ENCODE measurements at regions not wholly inside any gene's neighbourhood (a gene's known extent, or its start where the extent isn't known, plus 50 kb on each side); places are given as distances from the start of the nearest gene placed in this dataset.

DNA sequence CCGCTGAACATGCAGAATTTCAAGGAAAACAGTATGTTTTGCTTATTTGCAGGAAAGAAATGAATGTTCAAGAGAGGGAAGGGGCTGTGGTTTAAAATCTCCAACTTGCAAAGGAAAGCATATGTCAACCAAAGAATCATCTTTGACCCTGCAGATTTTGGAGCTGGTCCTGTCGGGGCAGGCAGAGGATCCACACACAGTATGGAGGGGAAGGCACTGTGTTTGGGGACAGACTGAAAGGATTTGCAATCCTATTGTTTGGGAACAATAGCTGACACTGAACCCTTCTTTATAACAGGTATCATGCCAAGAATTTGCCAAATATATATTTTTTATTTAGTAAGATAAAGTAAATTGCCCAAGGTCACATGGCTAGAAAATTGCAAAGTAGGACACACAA is 121.4 kb upstream of the ZNF618 start:
- peaks cover 19% of the 10 kb centered on the region for H3K4me1 Mint-ChIP-seq (ENCODE audit: unreplicated experiment)
- H3K36me3 Mint-ChIP-seq (ENCODE audit: unreplicated experiment) = peaks cover 8% of the 10 kb centered on the region
- TF ChIP-seq, protein P1, sequence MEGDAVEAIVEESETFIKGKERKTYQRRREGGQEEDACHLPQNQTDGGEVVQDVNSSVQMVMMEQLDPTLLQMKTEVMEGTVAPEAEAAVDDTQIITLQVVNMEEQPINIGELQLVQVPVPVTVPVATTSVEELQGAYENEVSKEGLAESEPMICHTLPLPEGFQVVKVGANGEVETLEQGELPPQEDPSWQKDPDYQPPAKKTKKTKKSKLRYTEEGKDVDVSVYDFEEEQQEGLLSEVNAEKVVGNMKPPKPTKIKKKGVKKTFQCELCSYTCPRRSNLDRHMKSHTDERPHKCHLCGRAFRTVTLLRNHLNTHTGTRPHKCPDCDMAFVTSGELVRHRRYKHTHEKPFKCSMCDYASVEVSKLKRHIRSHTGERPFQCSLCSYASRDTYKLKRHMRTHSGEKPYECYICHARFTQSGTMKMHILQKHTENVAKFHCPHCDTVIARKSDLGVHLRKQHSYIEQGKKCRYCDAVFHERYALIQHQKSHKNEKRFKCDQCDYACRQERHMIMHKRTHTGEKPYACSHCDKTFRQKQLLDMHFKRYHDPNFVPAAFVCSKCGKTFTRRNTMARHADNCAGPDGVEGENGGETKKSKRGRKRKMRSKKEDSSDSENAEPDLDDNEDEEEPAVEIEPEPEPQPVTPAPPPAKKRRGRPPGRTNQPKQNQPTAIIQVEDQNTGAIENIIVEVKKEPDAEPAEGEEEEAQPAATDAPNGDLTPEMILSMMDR (IDR thresholded peaks at IDR 0.05) = no peak
- H3K27ac Mint-ChIP-seq (ENCODE audit: unreplicated experiment) = no peak overlapping the region
- H3K9me3 Mint-ChIP-seq (ENCODE audit: unreplicated experiment) = peaks cover 16% of the 10 kb centered on the region
- no peak for DNase-seq (ENCODE audit: extremely low spot score, unreplicated experiment)
- no peak overlapping the region for H3K4me3 Mint-ChIP-seq (ENCODE audit: unreplicated experiment)
- peaks cover 61% of the 10 kb centered on the region for H3K27me3 Mint-ChIP-seq (ENCODE audit: unreplicated experiment)

DNA sequence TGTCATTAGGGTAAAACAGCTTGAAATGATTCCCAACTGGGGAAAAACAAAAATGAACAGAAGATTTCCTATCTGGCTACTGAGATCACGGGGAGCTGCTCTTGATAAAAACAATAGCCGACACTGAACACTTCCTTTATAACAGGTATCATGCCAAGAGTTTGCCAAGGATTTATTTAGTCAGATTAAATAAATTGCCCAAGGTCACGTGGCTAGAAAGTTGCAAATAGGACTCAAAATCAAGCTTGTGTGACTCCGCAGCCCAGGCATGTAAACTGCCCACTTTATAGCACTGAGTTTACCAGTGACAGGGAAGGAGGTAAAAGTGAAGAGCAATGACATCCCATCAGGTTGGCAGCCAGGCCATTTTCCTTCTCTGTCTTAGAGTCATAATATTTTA is 120.7 kb upstream of the ZNF618 start:
- Mint-ChIP-seq H3K27ac (ENCODE audit: unreplicated experiment) (no peak overlapping the region), H3K36me3 (ENCODE audit: unreplicated experiment) (peaks cover 8% of the 10 kb centered on the region), H3K9me3 (ENCODE audit: unreplicated experiment) (peaks cover 11% of the 10 kb centered on the region), H3K4me1 (ENCODE audit: unreplicated experiment) (peaks cover 19% of the 10 kb centered on the region), H3K27me3 (ENCODE audit: unreplicated experiment) (peaks cover 56% of the 10 kb centered on the region), H3K4me3 (ENCODE audit: unreplicated experiment) (no peak overlapping the region)
- DNase-seq (ENCODE audit: extremely low spot score, unreplicated experiment) = no peak
- TF ChIP-seq, protein P1 (IDR thresholded peaks at IDR 0.05) = no peak

DNA sequence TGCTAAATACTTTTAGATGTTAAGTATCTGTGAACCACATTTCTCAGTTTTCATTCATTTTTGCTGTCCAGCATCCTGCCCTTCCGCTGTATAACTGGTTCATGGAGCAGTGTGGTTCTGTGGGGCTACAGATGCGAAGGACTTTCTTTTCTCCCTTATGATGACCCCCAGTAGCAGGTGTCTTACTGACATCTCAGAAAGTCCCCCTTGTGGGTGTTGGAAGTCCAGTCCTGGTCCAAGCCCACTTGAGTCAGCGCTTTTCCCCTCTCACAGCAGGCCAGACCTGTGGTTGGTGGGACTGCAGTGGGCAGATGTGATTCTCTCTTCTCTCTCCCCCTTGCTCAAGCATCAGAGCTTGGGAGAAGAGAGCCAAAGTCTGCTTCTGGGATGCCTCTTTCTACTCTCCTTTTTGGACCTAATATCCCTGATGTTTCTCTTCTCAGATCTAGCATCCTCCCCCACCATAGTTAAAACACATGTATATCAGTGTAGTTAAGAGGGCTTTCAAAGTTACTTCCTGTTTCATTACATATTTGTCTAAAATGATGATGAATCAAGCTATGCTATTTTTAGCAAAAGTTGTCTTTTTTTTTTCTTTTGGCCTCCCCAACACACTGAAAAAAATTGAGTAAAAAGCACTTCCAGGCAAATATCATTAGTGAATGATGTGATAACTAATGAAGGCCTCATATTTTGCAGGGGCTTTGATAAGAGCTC is 119.5 kb upstream of the ZNF618 start:
- TF ChIP-seq, protein P1 (IDR thresholded peaks at IDR 0.05) = no peak
- H3K27me3 Mint-ChIP-seq (ENCODE audit: unreplicated experiment) = peaks cover 57% of the 10 kb centered on the region
- peaks cover 6% of the 10 kb centered on the region for H3K36me3 Mint-ChIP-seq (ENCODE audit: unreplicated experiment)
- H3K9me3 Mint-ChIP-seq (ENCODE audit: unreplicated experiment) = peaks cover 12% of the 10 kb centered on the region
- no peak for DNase-seq (ENCODE audit: extremely low spot score, unreplicated experiment)
- H3K4me3 Mint-ChIP-seq (ENCODE audit: unreplicated experiment) = no peak overlapping the region
- peaks cover 17% of the 10 kb centered on the region for H3K4me1 Mint-ChIP-seq (ENCODE audit: unreplicated experiment)
- H3K27ac Mint-ChIP-seq (ENCODE audit: unreplicated experiment) = no peak overlapping the region

DNA sequence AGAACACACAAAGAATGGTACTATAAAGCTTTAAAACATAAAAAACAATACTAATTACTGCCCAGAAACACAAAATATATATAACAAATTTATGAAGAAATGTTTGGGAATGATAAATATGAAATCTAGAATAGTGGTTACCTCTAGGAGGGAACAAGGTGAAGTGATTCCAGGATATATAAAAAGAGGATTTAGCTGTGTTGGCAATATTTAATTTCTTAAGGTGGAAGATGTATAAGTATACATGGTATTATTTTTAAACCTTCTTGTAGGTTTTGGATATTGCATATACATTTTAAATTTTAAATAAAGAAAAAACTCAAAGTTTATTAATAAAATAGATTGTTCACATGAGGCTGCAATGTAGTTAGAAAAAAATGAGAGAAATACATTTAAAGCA is 112.7 kb upstream of the ZNF618 start:
- peaks cover 22% of the 10 kb centered on the region for H3K9me3 Mint-ChIP-seq (ENCODE audit: unreplicated experiment)
- no peak for DNase-seq (ENCODE audit: extremely low spot score, unreplicated experiment)
- H3K27ac Mint-ChIP-seq (ENCODE audit: unreplicated experiment) = no peak overlapping the region
- peaks cover 72% of the 10 kb centered on the region for H3K27me3 Mint-ChIP-seq (ENCODE audit: unreplicated experiment)
- no peak overlapping the region for H3K4me3 Mint-ChIP-seq (ENCODE audit: unreplicated experiment)
- no peaks in the 10 kb centered on the region for H3K4me1 Mint-ChIP-seq (ENCODE audit: unreplicated experiment)
- TF ChIP-seq, protein P1 (IDR thresholded peaks at IDR 0.05) = no peak
- peaks cover 5% of the 10 kb centered on the region for H3K36me3 Mint-ChIP-seq (ENCODE audit: unreplicated experiment)

- Mint-ChIP-seq H3K4me1 (ENCODE audit: unreplicated experiment) (peaks cover 5% of the 10 kb centered on the region), H3K9me3 (ENCODE audit: unreplicated experiment) (peaks cover 15% of the 10 kb centered on the region), H3K36me3 (ENCODE audit: unreplicated experiment) (peaks cover 4% of the 10 kb centered on the region), H3K27ac (ENCODE audit: unreplicated experiment) (no peak overlapping the region), H3K27me3 (ENCODE audit: unreplicated experiment) (peaks cover 74% of the 10 kb centered on the region), H3K4me3 (ENCODE audit: unreplicated experiment) (no peak overlapping the region)
- DNase-seq (ENCODE audit: extremely low spot score, unreplicated experiment) = no peak
- TF ChIP-seq, protein P1 (IDR thresholded peaks at IDR 0.05) = no peak
Measured at GRCh38 chr9:113764572-113764971, 111.5 kb upstream of the ZNF618 start.
